Lung (tissue), 11 donors: ENCODE measurements at regions not wholly inside any gene's neighbourhood (a gene's known extent, or its start where the extent isn't known, plus 50 kb on each side); places are given as distances from the start of the nearest gene placed in this dataset.

Source experiments
- ATAC-seq: fragments of 200-7000 bp; cut with Tn5 transposase; one replicate; pipeline ENCODE4 v1.9.1; 2020; ENCODE audit warnings: moderate number of reproducible peaks; ENCODE audit not compliant: insufficient read depth, low FRiP score
- DNase-seq, 3 donors: peaks; one replicate each; pipeline ENCODE4 v3.0.0-alpha.2; 2013 to 2017
- H3K27ac ChIP-seq, 2 donors: one replicate each; pipeline ENCODE4 v1.5.1; 2013; ENCODE audit warnings: mild to moderate bottlenecking in 2 of 2, moderate library complexity in 2 of 2, control low read depth in 1 of 2, inconsistent platforms in 1 of 2, low read depth in 1 of 2, low read length in 1 of 2
- H3K27me3 ChIP-seq, 3 donors: one replicate each; pipeline ENCODE4 v1.5.1; 2013; ENCODE audit warnings: low read length in 2 of 3; ENCODE audit not compliant: control insufficient read depth in 3 of 3, insufficient read depth in 3 of 3
- H3K36me3 ChIP-seq, 4 donors: one replicate each; pipeline ENCODE4 v1.5.1; 2013; ENCODE audit warnings: low read length in 4 of 4, mild to moderate bottlenecking in 1 of 4, moderate library complexity in 1 of 4; ENCODE audit not compliant: control insufficient read depth in 4 of 4, insufficient read depth in 4 of 4
- H3K4me1 ChIP-seq, 5 donors: one replicate each; pipeline ENCODE4 v1.5.1; 2013; ENCODE audit warnings: low read length in 5 of 5, mild to moderate bottlenecking in 2 of 5, moderate library complexity in 1 of 5; ENCODE audit not compliant: control insufficient read depth in 5 of 5, insufficient read depth in 5 of 5
- H3K4me3 ChIP-seq: one replicate; pipeline ENCODE4 v1.5.1; 2013; ENCODE audit warnings: mild to moderate bottlenecking, control low read depth, moderate library complexity
- H3K9ac ChIP-seq, 2 donors: one replicate each; pipeline ENCODE4 v1.5.1; 2013; ENCODE audit warnings: low read length in 2 of 2, control low read depth in 1 of 2; ENCODE audit not compliant: insufficient read depth in 1 of 2
- H3K9me3 ChIP-seq, 4 donors: one replicate each; pipeline ENCODE4 v1.5.1; 2013; ENCODE audit warnings: low read length in 3 of 4, mild to moderate bottlenecking in 1 of 4, moderate library complexity in 1 of 4; ENCODE audit not compliant: control insufficient read depth in 4 of 4, insufficient read depth in 3 of 4
- CTCF ChIP-seq: IDR thresholded peaks from 2 replicates; pipeline ENCODE4 v1.5.1; 2012; ENCODE audit warnings: mild to moderate bottlenecking; ENCODE audit errors: control extremely low read depth, extremely low read depth
- WGBS, 2 donors: extraction: QIAGEN DNeasy Blood & Tissue Kit; methylation state at CpG; one replicate each; pipeline ENCODE4 v1.1.7; 2013; 5-methylcytosine and 5-hydroxymethylcytosine counted together
- donor health status: control.
- donor health status: control.
- donor health status: Bipolar disorder and iron deficiency.
- donor health status: healthy.
- donor health status: DM: yes; HTN: yes; CAD: no.

GRCh38 chr7:13014011-13014410 lies 326.6 kb downstream of the ARL4A start:
- Histone ChIP-seq H3K4me1 (peaks cover 0 to 20% (median 0%) of the 10 kb centered on the region in 5 donors), H3K9ac (no peak overlapping the region), H3K36me3 (no peaks in the 10 kb centered on the region), H3K9me3 (no peaks in the 10 kb centered on the region), H3K4me3 (no peak overlapping the region), H3K27ac (no peak overlapping the region), H3K27me3 (no peaks in the 10 kb centered on the region)
- no peak for TF ChIP-seq CTCF
- no peak for ATAC-seq
- WGBS, 2 donors = 79 to 81% methylated on average over 2 of the region's 2 CpGs
- peak in 1 of 3 donors; percentile 68 for DNase-seq

DNA sequence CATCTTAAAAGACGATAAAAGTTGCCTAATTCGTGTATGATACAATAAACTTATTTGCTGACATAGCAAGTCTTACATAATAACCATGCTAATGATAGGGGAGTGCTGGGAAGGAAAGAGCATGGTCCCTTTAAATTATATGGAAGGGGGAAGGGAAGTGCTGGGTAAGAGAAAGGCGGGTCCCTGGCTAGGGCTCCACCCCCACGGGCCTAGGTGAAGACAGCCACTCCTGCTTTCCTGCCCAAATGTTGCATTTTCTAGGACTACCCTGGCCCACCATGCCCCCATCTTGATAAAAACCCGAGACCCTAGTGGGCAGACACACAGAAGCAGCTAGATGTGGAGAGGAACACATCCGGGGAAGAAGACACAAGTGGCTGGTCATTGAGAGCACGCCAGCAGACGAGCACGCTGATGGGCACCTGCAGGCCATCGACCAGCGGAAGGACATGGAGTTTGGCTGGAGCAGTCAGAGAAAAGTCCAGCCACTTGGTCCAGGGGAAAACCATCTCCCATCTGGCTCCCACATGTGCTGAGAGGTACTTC lies 328.7 kb downstream of the ARL4A start:
- Histone ChIP-seq H3K9me3 (no peaks in the 10 kb centered on the region), H3K4me1 (peaks cover 0 to 20% (median 0%) of the 10 kb centered on the region in 5 donors), H3K9ac (no peak overlapping the region), H3K27ac (no peak overlapping the region), H3K27me3 (no peaks in the 10 kb centered on the region), H3K4me3 (no peak overlapping the region), H3K36me3 (no peaks in the 10 kb centered on the region)
- ATAC-seq (no peak), DNase-seq (no peak)
- TF ChIP-seq CTCF = no peak
- 95% methylated on average over 11 of the region's 11 CpGs for WGBS, 2 donors

GRCh38 chr7:13016592-13017332 lies 329.3 kb downstream of the ARL4A start:
- ATAC-seq (no peak), DNase-seq (peak in 1 of 3 donors; percentile 27)
- WGBS, 2 donors = 85 to 89% methylated on average over 9 of the region's 9 CpGs
- Histone ChIP-seq H3K27me3 (no peaks in the 10 kb centered on the region), H3K4me1 (peaks cover 0 to 27% (median 0%) of the 10 kb centered on the region in 5 donors), H3K4me3 (no peak overlapping the region), H3K9me3 (no peaks in the 10 kb centered on the region), H3K27ac (no peak overlapping the region), H3K36me3 (no peaks in the 10 kb centered on the region), H3K9ac (no peak overlapping the region)
- no peak for TF ChIP-seq CTCF
